Type B pancreatic cell (in vitro differentiated cells): ENCODE measurements at regions not wholly inside any gene's neighbourhood (a gene's known extent, or its start where the extent isn't known, plus 50 kb on each side); places are given as distances from the start of the nearest gene placed in this dataset.

Source experiments
- DNase-seq: peaks from one replicate; pipeline ENCODE4 v3.0.0; 2021; ENCODE audit warnings: mixed read lengths; ENCODE audit not compliant: unreplicated experiment; ENCODE audit errors: extremely low spot score
- H3K27ac Mint-ChIP-seq: 2 replicates; pipeline ENCODE4 v1.8.0; 2021; ENCODE audit warnings: mild to moderate bottlenecking, mixed read lengths
- H3K27me3 Mint-ChIP-seq: 2 replicates; pipeline ENCODE4 v1.8.0; 2021; ENCODE audit warnings: mixed read lengths
- H3K36me3 Mint-ChIP-seq: 2 replicates; pipeline ENCODE4 v1.8.0; 2021; ENCODE audit warnings: mixed read lengths
- H3K4me1 Mint-ChIP-seq: one replicate; pipeline ENCODE4 v1.8.0; 2021; ENCODE audit warnings: mixed read lengths; ENCODE audit not compliant: unreplicated experiment
- H3K4me3 Mint-ChIP-seq: 2 replicates; pipeline ENCODE4 v1.8.0; 2021; ENCODE audit warnings: mild to moderate bottlenecking, mixed read lengths
- H3K9me3 Mint-ChIP-seq: 2 replicates; pipeline ENCODE4 v1.8.0; 2021; ENCODE audit warnings: mixed read lengths
- TF ChIP-seq, protein P1 (sequence below): fragments of 200-600 bp; sonication (generic); conservative IDR thresholded peaks from 2 replicates; pipeline ENCODE4 v1.5.0; 2021; ENCODE audit warnings: antibody characterized with exemption, mild to moderate bottlenecking

DNA sequence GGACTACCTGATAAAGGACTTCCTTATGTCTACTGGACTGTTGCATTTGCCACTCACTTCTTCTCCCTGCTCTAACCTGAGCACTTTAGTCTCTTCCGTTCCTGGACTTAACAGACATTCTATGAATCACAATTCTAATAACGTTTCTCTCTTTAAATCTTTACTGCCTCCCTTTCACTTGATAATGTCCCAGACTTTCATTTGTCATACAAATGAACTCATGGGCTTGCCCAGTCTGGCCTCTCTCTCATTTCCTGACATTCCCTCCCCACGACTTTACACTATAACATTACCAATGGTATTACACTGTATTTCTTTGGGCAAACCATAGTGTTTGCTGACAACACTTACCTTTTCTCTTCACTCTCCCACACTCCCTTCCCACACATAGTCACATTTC is 540.7 kb upstream of the TMEFF2 start:
- peaks cover 6% of the 10 kb centered on the region for H3K9me3 Mint-ChIP-seq

GRCh38 chr2:192729369-192729768 is 534.6 kb upstream of the TMEFF2 start:
- Mint-ChIP-seq H3K9me3 (no peaks in the 10 kb centered on the region), H3K4me3 (no peak overlapping the region), H3K27me3 (no peaks in the 10 kb centered on the region), H3K27ac (no peak overlapping the region), H3K36me3 (no peaks in the 10 kb centered on the region), H3K4me1 (no peaks in the 10 kb centered on the region)
- no peak for DNase-seq
- TF ChIP-seq, protein P1, sequence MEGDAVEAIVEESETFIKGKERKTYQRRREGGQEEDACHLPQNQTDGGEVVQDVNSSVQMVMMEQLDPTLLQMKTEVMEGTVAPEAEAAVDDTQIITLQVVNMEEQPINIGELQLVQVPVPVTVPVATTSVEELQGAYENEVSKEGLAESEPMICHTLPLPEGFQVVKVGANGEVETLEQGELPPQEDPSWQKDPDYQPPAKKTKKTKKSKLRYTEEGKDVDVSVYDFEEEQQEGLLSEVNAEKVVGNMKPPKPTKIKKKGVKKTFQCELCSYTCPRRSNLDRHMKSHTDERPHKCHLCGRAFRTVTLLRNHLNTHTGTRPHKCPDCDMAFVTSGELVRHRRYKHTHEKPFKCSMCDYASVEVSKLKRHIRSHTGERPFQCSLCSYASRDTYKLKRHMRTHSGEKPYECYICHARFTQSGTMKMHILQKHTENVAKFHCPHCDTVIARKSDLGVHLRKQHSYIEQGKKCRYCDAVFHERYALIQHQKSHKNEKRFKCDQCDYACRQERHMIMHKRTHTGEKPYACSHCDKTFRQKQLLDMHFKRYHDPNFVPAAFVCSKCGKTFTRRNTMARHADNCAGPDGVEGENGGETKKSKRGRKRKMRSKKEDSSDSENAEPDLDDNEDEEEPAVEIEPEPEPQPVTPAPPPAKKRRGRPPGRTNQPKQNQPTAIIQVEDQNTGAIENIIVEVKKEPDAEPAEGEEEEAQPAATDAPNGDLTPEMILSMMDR, result no peak

More for the DNA sequence above, 540.7 kb upstream of the TMEFF2 start:
- no peaks in the 10 kb centered on the region for H3K27me3 Mint-ChIP-seq
- H3K4me3 Mint-ChIP-seq, result no peak overlapping the region
- H3K4me1 Mint-ChIP-seq, result no peaks in the 10 kb centered on the region
- TF ChIP-seq, protein P1, result no peak
- H3K27ac Mint-ChIP-seq, result no peak overlapping the region
- DNase-seq, result no peak
- H3K36me3 Mint-ChIP-seq, result no peaks in the 10 kb centered on the region

- H3K9me3 Mint-ChIP-seq, result no peaks in the 10 kb centered on the region
- no peaks in the 10 kb centered on the region for H3K4me1 Mint-ChIP-seq
- no peaks in the 10 kb centered on the region for H3K36me3 Mint-ChIP-seq
- TF ChIP-seq, protein P1, result no peak
- H3K27me3 Mint-ChIP-seq, result no peaks in the 10 kb centered on the region
- no peak overlapping the region for H3K4me3 Mint-ChIP-seq
- H3K27ac Mint-ChIP-seq, result no peak overlapping the region
- DNase-seq, result no peak
Measured at GRCh38 chr2:192725991-192726390, 531.3 kb upstream of the TMEFF2 start.

DNA sequence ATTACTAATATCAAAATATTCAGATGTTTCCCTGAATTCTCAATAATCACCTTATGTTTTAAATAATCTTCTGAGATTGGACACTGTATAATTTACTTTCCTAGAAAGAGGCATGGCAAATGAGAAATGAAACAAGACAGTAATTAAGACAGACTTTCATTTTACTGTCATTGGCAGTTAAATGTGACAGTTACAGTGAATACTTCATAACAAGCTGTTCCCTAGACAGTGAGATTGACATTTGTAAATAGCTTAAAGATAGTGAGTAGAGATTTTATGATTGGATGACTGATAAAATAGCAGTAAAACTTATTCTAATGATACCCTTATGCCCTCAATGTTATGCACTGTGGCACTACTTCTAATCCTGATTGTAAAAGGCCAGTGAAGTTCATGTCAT is 524.9 kb upstream of the TMEFF2 start:
- no peaks in the 10 kb centered on the region for H3K27me3 Mint-ChIP-seq
- no peak overlapping the region for H3K27ac Mint-ChIP-seq
- H3K4me3 Mint-ChIP-seq, result no peak overlapping the region
- no peak for DNase-seq
- H3K36me3 Mint-ChIP-seq, result no peaks in the 10 kb centered on the region
- H3K9me3 Mint-ChIP-seq, result peaks cover 4% of the 10 kb centered on the region
- no peaks in the 10 kb centered on the region for H3K4me1 Mint-ChIP-seq
- TF ChIP-seq, protein P1, result no peak

DNA sequence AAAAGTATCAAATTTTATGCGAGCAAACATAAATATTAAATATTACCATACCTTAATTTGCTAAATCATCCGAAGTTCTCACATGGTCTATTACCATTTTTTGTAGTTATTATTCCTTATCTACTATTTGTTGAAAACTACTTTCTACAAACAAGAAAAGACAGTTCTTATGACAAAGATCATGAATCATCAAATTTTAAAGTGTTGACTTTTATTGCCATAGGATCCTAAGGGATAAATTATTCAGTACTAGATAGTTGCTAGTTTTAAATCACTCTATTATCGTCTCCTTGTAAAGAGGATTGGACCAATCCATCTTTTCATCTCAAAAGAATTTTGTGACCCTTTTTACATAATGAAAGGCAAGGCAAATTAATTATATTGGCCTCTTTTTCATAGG is 523.6 kb upstream of the TMEFF2 start:
- H3K4me1 Mint-ChIP-seq, result no peaks in the 10 kb centered on the region
- TF ChIP-seq, protein P1, result no peak
- no peaks in the 10 kb centered on the region for H3K36me3 Mint-ChIP-seq
- H3K27ac Mint-ChIP-seq, result no peak overlapping the region
- no peak overlapping the region for H3K4me3 Mint-ChIP-seq
- no peaks in the 10 kb centered on the region for H3K27me3 Mint-ChIP-seq
- peaks cover 4% of the 10 kb centered on the region for H3K9me3 Mint-ChIP-seq
- no peak for DNase-seq

- H3K9me3 Mint-ChIP-seq, result no peaks in the 10 kb centered on the region
- no peak overlapping the region for H3K4me3 Mint-ChIP-seq
- DNase-seq, result no peak
- H3K27me3 Mint-ChIP-seq, result no peaks in the 10 kb centered on the region
- no peaks in the 10 kb centered on the region for H3K4me1 Mint-ChIP-seq
- H3K27ac Mint-ChIP-seq, result no peak overlapping the region
- TF ChIP-seq, protein P1, result no peak
- H3K36me3 Mint-ChIP-seq, result no peaks in the 10 kb centered on the region
Measured at GRCh38 chr2:192700934-192701333, 506.2 kb upstream of the TMEFF2 start.
